H1 (cell line): ENCODE measurements at regions not wholly inside any gene's neighbourhood (a gene's known extent, or its start where the extent isn't known, plus 50 kb on each side); places are given as distances from the start of the nearest gene placed in this dataset.

Experiments
- CEBPB ChIP-seq: IDR thresholded peaks from 2 replicates; pipeline ENCODE4 v1.6.1; 2012; ENCODE audit warnings: low read depth, low read length
- CTCF ChIP-seq, 3 experiments: IDR thresholded peaks; 1 replicate in 2 of 3; 2 replicates in 1 of 3; pipeline versions ENCODE4 v1.5.1 to v1.6.1; 2011; ENCODE audit warnings: low read length in 3 of 3, mild to moderate bottlenecking in 3 of 3, inconsistent platforms in 2 of 3, low read depth in 1 of 3, moderate library complexity in 1 of 3; ENCODE audit not compliant: insufficient read depth in 1 of 3; ENCODE audit errors: control extremely low read depth in 1 of 3
- RFX5 ChIP-seq: IDR thresholded peaks from 2 replicates; pipeline ENCODE4 v1.6.1; 2011; ENCODE audit warnings: low read depth, low read length, improper control_type of control experiment, borderline replicate concordance

DNA sequence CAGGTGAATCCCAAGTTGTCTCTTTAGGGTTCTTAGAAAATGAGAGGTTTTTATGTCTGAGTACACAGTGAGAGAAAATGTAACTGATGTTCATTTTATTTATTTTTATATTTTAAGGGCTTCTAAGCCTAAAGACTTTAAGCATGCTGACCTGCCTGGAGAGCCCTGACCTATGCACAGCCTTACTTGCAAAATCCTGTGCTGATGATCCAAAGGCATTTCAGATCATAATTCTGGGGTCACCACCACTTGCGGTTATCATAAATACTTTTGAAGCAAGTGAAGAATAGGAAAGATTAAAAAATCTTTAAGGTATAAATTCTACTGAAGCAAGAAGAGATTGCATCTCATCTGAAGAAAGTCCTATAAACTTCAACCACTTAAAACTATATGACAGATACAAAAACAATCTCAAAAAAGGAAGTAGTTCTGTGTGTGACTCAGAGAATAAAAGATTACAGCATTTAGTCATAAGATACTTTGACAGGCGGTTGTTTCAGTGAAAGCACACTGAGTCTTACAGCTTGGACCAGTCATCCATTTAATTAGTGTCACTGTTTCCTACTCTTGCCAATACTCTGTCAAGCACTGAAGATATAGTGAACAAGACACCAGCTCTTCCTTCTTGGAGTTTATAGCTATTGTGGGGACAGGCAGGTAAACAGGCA lies 245.2 kb upstream of the DIPK2B start (continued):
- TF ChIP-seq CTCF (IDR thresholded peaks at IDR 0.05; ENCODE audit: control extremely low read depth in 1 of 3, insufficient read depth in 1 of 3, low read depth in 1 of 3, low read length in 3 of 3) (no peak), CEBPB (no peak), RFX5 (no peak)
